Glomerular endothelial cell (primary cell): ENCODE measurements at regions not wholly inside any gene's neighbourhood (a gene's known extent, or its start where the extent isn't known, plus 50 kb on each side); places are given as distances from the start of the nearest gene placed in this dataset.
"Not testable (repeated sequence)": the region's sequence is repeated elsewhere in the genome, so short reads cannot be mapped to it uniquely, and the experiment has no call there.

Experiments
- DNase-seq: peaks from one replicate; pipeline ENCODE4 v3.0.0-alpha.2; 2011; ENCODE audit warnings: low read depth, low spot score; ENCODE audit errors: extremely low read depth

- not testable (repeated sequence) for DNase-seq
Observed at GRCh38 chr4:121616449-121616848, 80.3 kb downstream of the ANXA5 start.

DNA sequence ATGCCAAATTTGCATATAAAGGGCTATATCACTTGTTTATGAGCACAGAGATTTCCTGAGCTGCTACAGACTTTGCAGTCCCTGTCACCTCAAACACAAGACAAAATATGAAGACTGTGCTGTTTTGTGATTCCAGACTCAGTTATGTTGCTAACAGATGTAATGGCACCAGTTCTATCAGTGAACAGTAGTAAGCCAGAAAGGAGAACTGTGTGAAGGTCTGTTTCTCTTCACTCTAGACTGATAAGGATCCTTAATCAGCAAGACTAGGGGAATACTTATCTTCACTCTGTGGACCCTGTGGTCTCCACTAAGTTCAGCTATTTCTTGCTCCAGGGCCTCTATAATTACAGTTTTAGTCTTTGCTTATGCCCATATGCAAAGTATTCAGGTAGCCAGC lies 82.7 kb downstream of the ANXA5 start:
- DNase-seq, result no peak

GRCh38 chr4:121599049-121599448 lies 97.7 kb downstream of the ANXA5 start:
- no peak for DNase-seq

DNA sequence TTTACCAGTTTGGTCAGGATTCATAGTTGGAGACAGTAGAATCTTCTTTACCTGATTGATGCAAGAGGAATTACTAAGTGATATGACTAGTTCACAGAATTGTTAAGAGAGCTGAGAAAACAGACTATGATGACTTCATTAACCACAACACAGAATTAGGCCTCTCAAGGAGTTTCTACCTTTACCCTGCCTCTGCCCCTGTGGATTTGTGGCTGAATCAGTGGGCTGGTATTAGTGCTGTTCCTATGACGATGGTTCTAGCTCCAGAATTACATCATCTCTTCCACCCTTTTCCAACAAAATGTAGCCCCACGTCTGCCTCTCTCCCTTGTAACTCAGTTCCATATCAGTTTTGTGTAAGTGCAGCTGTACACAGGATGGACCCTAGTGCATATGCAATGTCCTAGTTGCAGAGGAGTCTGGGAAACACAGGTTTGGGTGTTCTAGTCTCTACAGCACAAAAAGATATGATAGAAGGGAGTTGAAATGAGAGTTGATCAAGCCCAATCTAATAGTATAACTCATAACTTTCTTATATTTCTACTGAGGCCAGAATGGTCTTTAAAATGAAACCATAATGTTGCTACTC lies 99.3 kb downstream of the ANXA5 start:
- DNase-seq, result no peak

- peak; percentile 69 for DNase-seq
Observed at GRCh38 chr4:121594796-121595526, 101.8 kb downstream of the ANXA5 start.

GRCh38 chr4:121593760-121594159 lies 103.0 kb downstream of the ANXA5 start:
- DNase-seq, result no peak

GRCh38 chr4:121592257-121592656 lies 104.5 kb downstream of the ANXA5 start:
- DNase-seq, result not testable (repeated sequence)

DNA sequence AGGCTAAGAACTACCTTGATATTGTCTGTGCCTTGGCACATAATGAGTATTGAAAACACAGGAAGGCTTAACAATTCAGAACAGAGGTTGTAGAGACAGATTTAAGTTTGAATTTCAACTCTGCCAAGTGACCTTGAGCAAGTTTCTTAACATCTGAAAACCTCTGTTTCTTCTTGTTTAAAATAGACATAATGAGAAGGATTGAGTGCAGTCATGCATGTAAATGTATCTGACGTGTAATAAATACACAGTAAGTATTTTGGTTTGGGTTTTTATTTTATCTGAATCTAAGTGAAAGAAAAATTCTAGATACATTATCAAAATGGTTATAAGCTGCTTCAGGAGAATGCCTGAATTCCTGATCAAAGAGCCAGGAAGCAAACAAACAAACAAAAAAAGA lies 111.9 kb downstream of the ANXA5 start:
- DNase-seq, result no peak

DNA sequence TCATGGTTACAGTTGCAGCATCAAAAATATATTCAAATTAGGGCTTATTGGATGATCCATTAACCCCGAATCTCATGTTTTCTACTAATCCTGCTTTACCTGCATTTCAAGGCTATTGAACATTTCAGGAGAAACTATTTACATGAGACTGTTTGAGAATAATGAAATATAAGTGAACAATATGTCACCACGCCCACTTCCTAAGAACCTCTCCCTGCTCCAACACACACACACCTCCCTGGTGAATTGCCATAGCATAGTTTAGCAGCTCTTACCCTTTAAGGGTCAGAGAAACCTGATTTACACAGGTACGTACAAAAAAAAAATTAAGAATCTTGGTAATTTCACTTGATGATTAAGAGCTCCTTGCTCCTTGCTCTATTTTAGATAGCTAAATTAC lies 113.4 kb downstream of the ANXA5 start:
- no peak for DNase-seq

GRCh38 chr4:121582296-121582695 lies 114.5 kb downstream of the ANXA5 start:
- no peak for DNase-seq

GRCh38 chr4:121575392-121575791 lies 121.4 kb downstream of the ANXA5 start:
- DNase-seq, result not testable (repeated sequence)

- DNase-seq, result no peak
Observed at GRCh38 chr4:121574618-121575017, 122.2 kb downstream of the ANXA5 start.

- no peak for DNase-seq
Observed at GRCh38 chr4:121567748-121568147, 129.0 kb downstream of the ANXA5 start.

DNA sequence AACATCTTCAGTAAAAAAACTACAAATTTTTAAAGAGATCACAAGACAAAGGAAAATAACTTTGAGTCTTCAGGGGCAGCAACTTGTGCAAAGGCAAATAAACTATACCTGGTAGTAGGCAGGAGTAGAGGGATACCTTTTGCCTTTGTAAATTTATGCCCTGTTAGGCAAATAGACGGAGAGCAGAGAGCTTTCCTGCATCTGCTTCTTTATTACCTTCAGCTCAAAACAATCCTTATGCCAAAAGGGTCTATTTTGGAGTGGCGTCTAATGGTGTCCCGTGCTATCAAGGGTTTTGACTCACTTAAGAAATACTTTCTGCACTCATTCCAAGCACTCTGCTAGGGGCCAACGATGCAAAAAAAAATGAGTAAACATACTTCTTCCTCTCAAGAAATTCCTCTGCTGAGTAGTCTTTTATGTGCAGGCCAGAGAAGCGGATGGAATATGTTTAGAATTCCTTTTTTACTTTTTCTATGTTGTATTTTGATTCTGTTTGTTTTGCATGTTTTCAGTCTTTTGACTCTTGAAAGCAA lies 131.9 kb downstream of the ANXA5 start:
- DNase-seq, result no peak

DNA sequence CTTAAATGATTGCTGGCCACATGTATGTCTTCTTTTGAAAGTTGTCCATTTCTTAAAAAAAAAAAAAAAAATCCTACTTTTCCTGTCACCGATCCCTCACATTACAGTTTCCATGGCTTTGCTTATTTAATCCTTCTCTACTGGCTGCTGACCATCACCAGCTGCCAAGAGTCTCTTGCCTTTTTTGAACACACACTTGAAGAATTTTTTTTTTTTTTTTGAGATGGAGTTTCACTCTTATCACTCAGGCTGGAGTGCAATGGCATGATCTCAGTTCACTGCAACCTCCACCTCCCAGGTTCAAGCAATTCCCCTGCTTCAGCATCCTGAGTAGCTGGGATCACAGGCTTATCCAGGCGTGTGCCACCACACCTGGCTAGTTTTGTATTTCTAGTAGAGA lies 134.0 kb downstream of the ANXA5 start:
- DNase-seq, result no peak

- DNase-seq, result no peak
Observed at GRCh38 chr4:121555315-121556107, 141.3 kb downstream of the ANXA5 start.

GRCh38 chr4:121554382-121554781 lies 142.4 kb downstream of the ANXA5 start:
- DNase-seq, result no peak

- peak; percentile 18 for DNase-seq
Observed at GRCh38 chr4:121551881-121552280, 144.9 kb downstream of the ANXA5 start.

DNA sequence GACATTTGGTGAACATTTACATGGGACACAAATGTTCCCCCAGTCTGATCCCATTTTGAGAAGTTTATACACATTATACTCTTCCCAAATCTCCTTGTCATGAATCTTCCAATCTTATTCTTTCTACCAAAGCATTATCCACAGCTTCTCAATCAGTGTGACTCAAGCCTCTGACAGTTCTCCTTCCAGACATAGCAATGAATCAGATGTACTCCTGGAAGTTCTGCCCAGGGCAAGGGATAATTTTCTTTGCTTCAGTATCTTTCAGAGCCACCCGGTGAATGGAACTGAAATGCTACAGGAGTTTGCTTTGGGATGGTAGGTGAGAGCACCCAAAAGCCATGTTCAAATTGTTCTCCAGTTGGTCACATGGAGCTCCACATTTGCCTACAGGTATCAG lies 145.5 kb downstream of the ANXA5 start:
- no peak for DNase-seq

GRCh38 chr4:121541696-121542095 lies 155.1 kb downstream of the ANXA5 start:
- no peak for DNase-seq

GRCh38 chr4:121535351-121535750 lies 154.5 kb upstream of the QRFPR start:
- no peak for DNase-seq

GRCh38 chr4:121534187-121534586 lies 153.4 kb upstream of the QRFPR start:
- no peak for DNase-seq
